IMR-90 (cell line): ENCODE measurements at regions not wholly inside any gene's neighbourhood (a gene's known extent, or its start where the extent isn't known, plus 50 kb on each side); places are given as distances from the start of the nearest gene placed in this dataset.

ENCODE experiments used
- ATAC-seq: fragments of 200-7000 bp; cut with Tn5 transposase; 2 replicates; pipeline ENCODE4 v1.9.1; 2020; ENCODE audit warnings: low read depth, mild to moderate bottlenecking, moderate library complexity
- BruUV-seq: library from RNA; stranded (reverse); fragments of 400-500 nt; replicated peaks from 2 replicates; lab custom pipeline; 2021; lab: Mats Ljungman, UMichigan
- CTCF ChIA-PET: fragments of 300-600 bp; formaldehyde crosslinking; extraction: SDS; loops from one replicate; lab custom pipeline; 2021; ENCODE audit warnings: antibody characterized with exemption; lab: Yijun Ruan, JAX
- POLR2A ChIA-PET: fragments of 300-600 bp; sonication (Branson Sonifier 250); formaldehyde crosslinking; loops from one replicate; lab custom pipeline; 2022; ENCODE audit warnings: antibody characterized with exemption; ENCODE audit not compliant: unreplicated experiment; lab: Charles Lee
- DNase-seq: peaks from one replicate; pipeline ENCODE4 v3.0.0; 2013
- H2AFZ ChIP-seq: replicated peaks from 2 replicates; pipeline ENCODE3; 2013; ENCODE audit warnings: low read length, mild to moderate bottlenecking; ENCODE audit not compliant: poor library complexity
- H2AK5ac ChIP-seq: 2 replicates; pipeline ENCODE4 v1.6.1; 2013; ENCODE audit warnings: low read depth, low read length, inconsistent platforms
- H2AK9ac ChIP-seq: replicated peaks from 2 replicates; pipeline ENCODE3; 2013; ENCODE audit warnings: mild to moderate bottlenecking, low read depth, low read length, moderate library complexity; ENCODE audit not compliant: poor library complexity
- H2BK120ac ChIP-seq: 2 replicates; pipeline ENCODE4 v1.6.1; 2013; ENCODE audit warnings: low read depth, low read length, inconsistent platforms
- H2BK15ac ChIP-seq: 3 replicates; pipeline ENCODE4 v1.6.1; 2013; ENCODE audit warnings: low read depth, low read length, inconsistent platforms
- H2BK20ac ChIP-seq: 2 replicates; pipeline ENCODE4 v1.6.1; 2013; ENCODE audit warnings: low read depth, mild to moderate bottlenecking, inconsistent platforms, low read length, moderate library complexity
- H2BK5ac ChIP-seq: 2 replicates; pipeline ENCODE4 v1.6.1; 2013; ENCODE audit warnings: mild to moderate bottlenecking, low read depth, low read length, inconsistent platforms; ENCODE audit not compliant: poor library complexity, severe bottlenecking
- H3K14ac ChIP-seq: replicated peaks from 2 replicates; pipeline ENCODE4 v1.6.1; 2013; ENCODE audit warnings: low read depth, low read length, inconsistent platforms
- H3K18ac ChIP-seq: 2 replicates; pipeline ENCODE4 v1.6.1; 2013; ENCODE audit warnings: low read depth, low read length, control low read depth
- H3K23ac ChIP-seq: 2 replicates; pipeline ENCODE4 v1.6.1; 2013; ENCODE audit warnings: low read depth, low read length, inconsistent platforms
- H3K27ac ChIP-seq: 2 replicates; pipeline ENCODE4 v1.5.1; 2013; ENCODE audit warnings: mild to moderate bottlenecking, control low read depth, low read length; ENCODE audit not compliant: insufficient read depth
- H3K27me3 ChIP-seq: 2 replicates; pipeline ENCODE4 v1.6.1; 2013; ENCODE audit warnings: low read length; ENCODE audit not compliant: control insufficient read depth, insufficient read depth
- H3K36me3 ChIP-seq: 2 replicates; pipeline ENCODE4 v1.6.1; 2013; ENCODE audit warnings: low read length, mixed read lengths; ENCODE audit not compliant: control insufficient read depth, insufficient read depth
- H3K4ac ChIP-seq: 2 replicates; pipeline ENCODE4 v1.6.1; 2013; ENCODE audit warnings: low read depth, low read length, inconsistent platforms
- H3K4me1 ChIP-seq: 2 replicates; pipeline ENCODE4 v1.6.1; 2013; ENCODE audit warnings: low read length, mixed read lengths; ENCODE audit not compliant: control insufficient read depth, insufficient read depth
- H3K4me2 ChIP-seq: 2 replicates; pipeline ENCODE4 v1.6.1; 2013; ENCODE audit warnings: low read depth, mild to moderate bottlenecking, control low read depth, low read length, moderate library complexity
- H3K4me3 ChIP-seq: 2 replicates; pipeline ENCODE4 v1.5.1; 2013; ENCODE audit warnings: low read depth, mild to moderate bottlenecking, control low read depth, low read length, moderate library complexity; ENCODE audit not compliant: insufficient read depth
- H3K56ac ChIP-seq: 2 replicates; pipeline ENCODE4 v1.6.1; 2013; ENCODE audit warnings: low read length, inconsistent platforms; ENCODE audit not compliant: insufficient read depth; ENCODE audit errors: extremely low read depth
- H3K79me1 ChIP-seq, 2 experiments: 2 replicates each; pipeline ENCODE4 v1.6.1; 2013; ENCODE audit warnings: low read length in 2 of 2, inconsistent platforms in 1 of 2, low read depth in 1 of 2
- H3K9ac ChIP-seq: 2 replicates; pipeline ENCODE4 v1.6.1; 2013; ENCODE audit warnings: low read depth, low read length, control low read depth
- H3K9me1 ChIP-seq: 2 replicates; pipeline ENCODE4 v1.6.1; 2013; ENCODE audit warnings: low read length, inconsistent platforms; ENCODE audit not compliant: insufficient read depth
- H3K9me3 ChIP-seq: 2 replicates; pipeline ENCODE4 v1.6.1; 2013; ENCODE audit warnings: low read length; ENCODE audit not compliant: control insufficient read depth, insufficient read depth
- H4K20me1 ChIP-seq: 2 replicates; pipeline ENCODE4 v1.6.1; 2013; ENCODE audit warnings: low read length, inconsistent platforms; ENCODE audit not compliant: insufficient read depth
- H4K5ac ChIP-seq: 2 replicates; pipeline ENCODE4 v1.6.1; 2013; ENCODE audit warnings: mild to moderate bottlenecking, low read depth, low read length, control low read depth
- H4K8ac ChIP-seq, 2 experiments: 2 replicates each; pipeline ENCODE4 v1.6.1; 2013; ENCODE audit warnings: low read depth in 2 of 2, low read length in 2 of 2, control low read depth in 1 of 2, inconsistent platforms in 1 of 2
- H4K91ac ChIP-seq: 2 replicates; pipeline ENCODE4 v1.6.1; 2013; ENCODE audit warnings: low read depth, low read length, inconsistent platforms; ENCODE audit not compliant: insufficient read depth
- CEBPB ChIP-seq: IDR thresholded peaks from 2 replicates; pipeline ENCODE4 v1.6.1; 2012; ENCODE audit warnings: low read depth, low read length, improper control_type of control experiment
- FOS ChIP-seq: fragments of 150-350 bp; IDR thresholded peaks from 2 replicates; pipeline ENCODE4 v1.6.1; 2016; ENCODE audit warnings: low read depth, low read length
- MAFK ChIP-seq: IDR thresholded peaks from 2 replicates; pipeline ENCODE4 v1.6.1; 2012; ENCODE audit warnings: low read depth, low read length, improper control_type of control experiment
- RFX5 ChIP-seq: IDR thresholded peaks from 2 replicates; pipeline ENCODE4 v1.8.0; 2012; ENCODE audit warnings: low read depth, mild to moderate bottlenecking, low read length, moderate library complexity
- WGBS, 2 experiments: methylation state at CpG; one replicate each; pipeline versions ENCODE4 v1.1.5 to v1.1.7; 2013; ENCODE audit warnings: missing lambda C conversion rate in 2 of 2; ENCODE audit not compliant: insufficient read length in 1 of 2; ENCODE audit errors: extremely low coverage in 2 of 2; 5-methylcytosine and 5-hydroxymethylcytosine counted together
- dilution Hi-C: fragments of 300-500 bp; cut with HindIII; formaldehyde crosslinking; loops from one replicate; pipeline ENCODE4 v1.14.3; 2018; ENCODE audit warnings: low sequenced_read_pairs; ENCODE audit not compliant: unreplicated experiment
- in situ Hi-C: fragments of 300-500 bp; cut with MboI; formaldehyde crosslinking; loops from 3 replicates; pipeline ENCODE4 v1.14.3; 2019; ENCODE audit warnings: low sequenced_read_pairs, inconsistent platforms, mixed read lengths
- intact Hi-C: fragments of 100-400 bp; cut with micrococcal nuclease; formaldehyde crosslinking; loops from 2 replicates; pipeline ENCODE4 v1.10.0; 2022
- TF ChIP-seq, protein P1 (sequence below): conservative IDR thresholded peaks from 2 replicates; pipeline ENCODE4 v1.5.1; 2012; ENCODE audit warnings: mild to moderate bottlenecking, low read depth, low read length, improper control_type of control experiment

- Histone ChIP-seq H2AK9ac (no peak overlapping the region), H3K36me3 (no peaks in the 10 kb centered on the region), H3K18ac (no peak overlapping the region), H3K4me3 (no peak overlapping the region), H3K14ac (no peak overlapping the region), H3K56ac (no peak overlapping the region), H3K4ac (no peak overlapping the region), H3K4me2 (no peak overlapping the region), H4K8ac (no peak overlapping the region), H2AK5ac (no peak overlapping the region), H3K79me1 (no peaks in the 10 kb centered on the region), H2BK5ac (no peak overlapping the region), H3K9ac (no peak overlapping the region), H3K4me1 (no peaks in the 10 kb centered on the region), H2AFZ (no peak overlapping the region), H3K9me1 (no peaks in the 10 kb centered on the region), H4K91ac (no peak overlapping the region), H4K5ac (no peak overlapping the region), H2BK120ac (no peak overlapping the region), H4K20me1 (no peaks in the 10 kb centered on the region), H3K9me3 (no peaks in the 10 kb centered on the region), H3K27ac (no peak overlapping the region), H3K27me3 (no peaks in the 10 kb centered on the region), H3K23ac (no peak overlapping the region), H2BK20ac (no peak overlapping the region), H2BK15ac (no peak overlapping the region)
- WGBS, 2 experiments, result 10% methylated on average over 2 of the region's 5 CpGs; no CpG with 5 or more reads in 1 of the 2 experiments
- ChIA-PET CTCF (interaction anchor here (0.7 kb wide), 1 partner anchor 41 kb away, joined by 3 read pairs; no protein-coding TSS in a partner anchor), POLR2A (no interaction called here)
- intact Hi-C loops (no loop called here), in situ Hi-C loops (no loop called here), dilution Hi-C loops (no loop called here)
- TF ChIP-seq MAFK, result no peak
- TF ChIP-seq, protein P1, sequence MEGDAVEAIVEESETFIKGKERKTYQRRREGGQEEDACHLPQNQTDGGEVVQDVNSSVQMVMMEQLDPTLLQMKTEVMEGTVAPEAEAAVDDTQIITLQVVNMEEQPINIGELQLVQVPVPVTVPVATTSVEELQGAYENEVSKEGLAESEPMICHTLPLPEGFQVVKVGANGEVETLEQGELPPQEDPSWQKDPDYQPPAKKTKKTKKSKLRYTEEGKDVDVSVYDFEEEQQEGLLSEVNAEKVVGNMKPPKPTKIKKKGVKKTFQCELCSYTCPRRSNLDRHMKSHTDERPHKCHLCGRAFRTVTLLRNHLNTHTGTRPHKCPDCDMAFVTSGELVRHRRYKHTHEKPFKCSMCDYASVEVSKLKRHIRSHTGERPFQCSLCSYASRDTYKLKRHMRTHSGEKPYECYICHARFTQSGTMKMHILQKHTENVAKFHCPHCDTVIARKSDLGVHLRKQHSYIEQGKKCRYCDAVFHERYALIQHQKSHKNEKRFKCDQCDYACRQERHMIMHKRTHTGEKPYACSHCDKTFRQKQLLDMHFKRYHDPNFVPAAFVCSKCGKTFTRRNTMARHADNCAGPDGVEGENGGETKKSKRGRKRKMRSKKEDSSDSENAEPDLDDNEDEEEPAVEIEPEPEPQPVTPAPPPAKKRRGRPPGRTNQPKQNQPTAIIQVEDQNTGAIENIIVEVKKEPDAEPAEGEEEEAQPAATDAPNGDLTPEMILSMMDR, result no peak
- TF ChIP-seq FOS, result no peak
- TF ChIP-seq CEBPB, result no peak
- no peak for TF ChIP-seq RFX5
- ATAC-seq (no peak), DNase-seq (no peak)
- BruUV-seq, result no TSS peak
Observed at GRCh38 chr2:219877728-219878127, 250.3 kb downstream of the SLC4A3 start.
